Skeletal muscle satellite cell (primary cell): ENCODE measurements at regions not wholly inside any gene's neighbourhood (a gene's known extent, or its start where the extent isn't known, plus 50 kb on each side); places are given as distances from the start of the nearest gene placed in this dataset.
"Not testable (repeated sequence)": the region's sequence is repeated elsewhere in the genome, so short reads cannot be mapped to it uniquely, and the experiment has no call there.

Experiments used
- H3K27me3 ChIP-seq: 2 replicates; pipeline ENCODE4 v1.7.0; 2013; ENCODE audit warnings: low read length; ENCODE audit not compliant: control insufficient read depth, insufficient read depth
- H3K36me3 ChIP-seq: 2 replicates; pipeline ENCODE4 v1.7.0; 2013; ENCODE audit warnings: mild to moderate bottlenecking, control low read depth, low read length; ENCODE audit not compliant: insufficient read depth
- H3K4me1 ChIP-seq: 2 replicates; pipeline ENCODE4 v1.7.0; 2013; ENCODE audit warnings: low read length; ENCODE audit not compliant: control insufficient read depth, insufficient read depth
- H3K4me2 ChIP-seq: 2 replicates; pipeline ENCODE4 v1.7.0; 2013; ENCODE audit warnings: mild to moderate bottlenecking, low read length
- H3K4me3 ChIP-seq: 2 replicates; pipeline ENCODE4 v1.7.0; 2013; ENCODE audit warnings: low read length
- H3K9ac ChIP-seq: 2 replicates; pipeline ENCODE4 v1.7.0; 2013; ENCODE audit warnings: mild to moderate bottlenecking, low read depth, low read length, moderate library complexity
- H3K9me3 ChIP-seq: replicated peaks from 2 replicates; pipeline ENCODE4 v1.7.0; 2013; ENCODE audit warnings: mild to moderate bottlenecking, control low read depth, low read length

- Histone ChIP-seq H3K9me3 (no peaks in the 10 kb centered on the region), H3K4me2 (peak overlapping the region; percentile 69), H3K4me1 (peaks cover 33% of the 10 kb centered on the region), H3K4me3 (peak overlapping the region; percentile 28), H3K36me3 (no peaks in the 10 kb centered on the region), H3K9ac (peak overlapping the region; percentile 65), H3K27me3 (peaks cover 15% of the 10 kb centered on the region)
Observed at GRCh38 chr3:194871864-194872668, 186.4 kb downstream of the FAM43A start.

- Histone ChIP-seq H3K4me2 (peak overlapping the region; percentile 69), H3K4me3 (no peak overlapping the region), H3K9me3 (no peaks in the 10 kb centered on the region), H3K9ac (no peak overlapping the region), H3K27me3 (peaks cover 17% of the 10 kb centered on the region), H3K36me3 (no peaks in the 10 kb centered on the region), H3K4me1 (peaks cover 33% of the 10 kb centered on the region)
Observed at GRCh38 chr3:194872669-194872977, 186.9 kb downstream of the FAM43A start.

GRCh38 chr3:194873474-194873873, 187.8 kb downstream of the FAM43A start:
- H3K4me3 ChIP-seq, H3K9ac ChIP-seq, H3K36me3 ChIP-seq, H3K4me2 ChIP-seq, H3K9me3 ChIP-seq: not testable (repeated sequence)
- H3K4me1 ChIP-seq: peaks cover 33% of the 10 kb centered on the region
- H3K27me3 ChIP-seq: peaks cover 18% of the 10 kb centered on the region

DNA sequence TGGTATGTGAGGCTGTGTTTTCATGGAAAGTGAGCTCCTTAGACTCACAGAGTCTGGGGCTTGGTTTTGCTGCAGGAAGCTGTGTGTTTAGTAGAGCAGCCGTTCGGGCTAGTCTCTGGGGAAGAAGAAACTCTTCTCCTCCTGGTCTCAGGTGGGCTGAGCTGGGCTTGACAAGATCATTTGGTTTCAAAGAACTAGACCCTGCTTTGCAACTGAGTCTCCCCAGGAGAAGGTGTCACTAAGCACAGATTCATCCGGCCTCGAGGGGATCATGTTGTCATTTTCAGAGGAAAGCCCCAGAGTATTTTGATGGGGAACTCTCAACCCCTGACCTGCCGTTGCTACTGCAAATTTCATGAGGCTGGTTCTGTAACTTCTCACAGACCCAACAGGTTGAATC, 188.5 kb downstream of the FAM43A start:
- Histone ChIP-seq H3K4me3 (no peak overlapping the region), H3K27me3 (peaks cover 18% of the 10 kb centered on the region), H3K4me1 (peaks cover 33% of the 10 kb centered on the region), H3K9ac (no peak overlapping the region), H3K36me3 (no peaks in the 10 kb centered on the region), H3K9me3 (no peaks in the 10 kb centered on the region), H3K4me2 (no peak overlapping the region)

GRCh38 chr3:194874783-194875182, 189.1 kb downstream of the FAM43A start:
- Histone ChIP-seq H3K4me3 (no peak overlapping the region), H3K4me1 (peaks cover 33% of the 10 kb centered on the region), H3K36me3 (no peaks in the 10 kb centered on the region), H3K27me3 (peaks cover 18% of the 10 kb centered on the region), H3K9me3 (no peaks in the 10 kb centered on the region), H3K4me2 (no peak overlapping the region), H3K9ac (no peak overlapping the region)

DNA sequence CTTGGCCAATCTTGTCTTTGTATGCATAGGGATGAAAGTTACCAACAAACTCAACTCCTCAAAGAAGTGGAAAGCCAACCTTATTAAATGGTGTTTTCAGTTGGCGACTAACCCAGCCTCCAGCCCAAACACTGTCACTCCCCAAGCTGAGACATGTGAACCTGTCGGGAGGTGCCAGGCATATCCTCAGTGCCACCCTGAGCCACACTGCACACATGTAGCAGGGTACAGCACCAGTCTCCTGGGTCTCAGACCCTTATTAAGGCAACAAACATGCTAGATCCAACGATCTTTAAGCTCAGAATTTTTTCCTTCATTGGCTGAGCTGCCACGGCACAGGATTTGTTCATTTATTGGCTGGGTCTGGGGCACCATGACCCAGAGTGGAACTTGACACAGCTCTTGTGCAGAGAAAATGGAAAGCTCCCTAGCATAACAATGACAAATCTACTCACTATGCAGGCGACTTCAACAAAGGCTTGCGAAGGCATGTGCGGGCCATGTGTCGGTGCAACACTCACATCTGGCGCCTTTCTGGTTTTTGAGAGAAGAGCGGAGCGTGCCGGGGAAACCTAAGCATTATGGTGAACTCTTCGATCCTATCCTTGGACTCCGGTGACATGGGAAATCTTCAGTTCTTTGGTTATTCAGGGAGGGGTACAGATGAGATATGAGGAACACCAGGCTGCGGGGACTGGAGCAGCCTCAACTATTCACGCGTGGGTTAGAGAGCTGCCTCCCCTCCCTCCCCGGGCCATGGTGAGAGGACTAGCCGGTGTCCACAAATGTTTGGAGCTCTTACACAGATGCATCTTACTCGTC, 190.1 kb downstream of the FAM43A start:
- Histone ChIP-seq H3K9ac (no peak overlapping the region), H3K9me3 (no peaks in the 10 kb centered on the region)

GRCh38 chr3:194876403-194877095, 190.9 kb downstream of the FAM43A start:
- Histone ChIP-seq H3K4me2 (no peak overlapping the region), H3K9ac (no peak overlapping the region), H3K9me3 (no peaks in the 10 kb centered on the region), H3K36me3 (no peaks in the 10 kb centered on the region), H3K4me1 (peaks cover 16% of the 10 kb centered on the region), H3K27me3 (peaks cover 25% of the 10 kb centered on the region), H3K4me3 (no peak overlapping the region)

More for the DNA sequence above, 190.1 kb downstream of the FAM43A start:
- no peak overlapping the region for H3K4me3 ChIP-seq
- peaks cover 24% of the 10 kb centered on the region for H3K4me1 ChIP-seq
- no peaks in the 10 kb centered on the region for H3K36me3 ChIP-seq
- H3K4me2 ChIP-seq: no peak overlapping the region
- H3K27me3 ChIP-seq: peaks cover 23% of the 10 kb centered on the region

GRCh38 chr3:194877291-194878119, 191.8 kb downstream of the FAM43A start:
- Histone ChIP-seq H3K36me3 (no peaks in the 10 kb centered on the region), H3K27me3 (peaks cover 29% of the 10 kb centered on the region), H3K9ac (no peak overlapping the region), H3K4me2 (no peak overlapping the region), H3K4me3 (no peak overlapping the region), H3K9me3 (no peaks in the 10 kb centered on the region), H3K4me1 (peaks cover 6% of the 10 kb centered on the region)

DNA sequence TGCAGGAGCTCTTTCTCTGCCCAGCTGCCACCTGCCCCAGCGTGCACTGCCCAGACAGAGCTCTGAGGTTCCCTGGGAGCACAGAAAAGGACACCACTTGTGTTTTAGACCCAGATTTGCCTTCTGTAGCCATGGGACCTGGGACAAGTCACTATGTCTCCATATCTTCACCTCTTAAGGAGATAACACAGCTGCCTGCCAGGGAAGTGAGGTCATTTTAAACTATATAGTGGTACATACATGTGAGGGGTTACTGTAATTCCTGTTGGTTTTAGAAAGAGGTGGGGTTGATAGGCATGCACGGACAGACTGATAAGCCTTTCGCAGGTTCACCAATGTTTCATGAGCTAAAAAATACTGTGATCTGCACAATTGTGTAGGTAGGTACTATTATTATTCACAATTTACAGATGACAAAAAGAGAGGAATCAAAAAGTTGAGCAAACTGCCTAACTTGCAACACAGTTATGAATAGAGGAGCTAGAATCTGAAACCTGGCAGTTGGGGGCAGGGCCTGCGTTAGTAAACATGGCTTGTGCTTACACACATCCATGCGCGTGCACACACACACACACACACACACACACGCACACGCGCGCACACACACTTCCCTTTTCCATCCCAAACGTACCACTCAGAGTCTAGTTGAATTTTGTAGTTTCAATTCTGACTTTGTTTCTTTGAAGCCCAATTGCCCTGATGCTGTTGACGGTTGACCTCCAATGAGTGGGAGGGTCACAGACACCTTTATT, 193.6 kb downstream of the FAM43A start:
- Histone ChIP-seq H3K9me3 (peaks cover 5% of the 10 kb centered on the region), H3K9ac (no peak overlapping the region), H3K36me3 (no peaks in the 10 kb centered on the region), H3K4me3 (no peak overlapping the region), H3K27me3 (peaks cover 29% of the 10 kb centered on the region), H3K4me2 (no peak overlapping the region), H3K4me1 (no peaks in the 10 kb centered on the region)

DNA sequence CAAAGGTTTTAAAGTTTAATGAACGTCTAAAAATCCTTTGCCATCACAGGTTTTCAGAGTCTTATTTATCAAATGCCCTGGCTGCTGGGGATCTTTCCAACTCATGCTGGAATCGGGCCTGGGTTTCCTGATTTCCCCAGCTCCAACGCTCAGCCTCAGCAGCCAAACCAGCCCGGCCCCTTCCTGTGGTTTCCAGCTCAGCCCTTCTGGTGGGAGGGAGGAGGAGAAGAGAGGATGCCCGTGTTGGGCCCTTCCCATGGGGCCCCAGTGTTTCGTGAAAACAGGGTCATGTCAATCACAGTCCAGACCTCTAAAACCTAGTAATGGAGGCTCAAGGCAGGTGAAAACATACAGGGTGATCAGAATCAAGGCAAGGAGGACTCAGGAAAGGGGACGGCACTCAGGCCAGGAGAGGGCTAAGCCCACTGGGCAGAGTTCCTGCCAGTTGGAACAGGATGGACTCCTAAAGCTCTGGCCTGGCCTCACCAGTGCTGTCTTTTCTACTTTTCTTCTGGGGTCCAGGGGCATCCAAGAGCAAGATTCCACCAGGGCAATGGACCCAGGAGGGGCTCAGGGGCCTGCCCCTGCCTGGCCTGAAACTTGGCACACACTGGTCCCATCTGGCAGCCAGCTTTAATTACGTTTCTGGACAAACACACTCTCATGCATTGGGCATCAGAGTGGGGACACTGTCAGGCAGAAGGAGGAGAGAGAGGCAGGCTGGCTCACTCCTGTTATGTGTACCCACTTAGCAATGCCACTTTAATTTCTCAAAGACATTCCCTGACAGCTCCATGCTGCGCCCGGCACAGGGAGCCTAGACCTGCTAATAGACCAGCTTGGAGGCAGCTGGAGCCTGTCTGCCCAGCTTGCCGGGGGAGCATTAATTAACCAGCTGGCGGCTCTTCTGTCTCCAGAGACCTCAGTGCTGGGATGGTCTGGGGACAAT, 194.6 kb downstream of the FAM43A start:
- Histone ChIP-seq H3K27me3 (peaks cover 29% of the 10 kb centered on the region), H3K4me1 (no peaks in the 10 kb centered on the region), H3K9me3 (peaks cover 5% of the 10 kb centered on the region), H3K4me3 (no peak overlapping the region), H3K36me3 (no peaks in the 10 kb centered on the region), H3K9ac (no peak overlapping the region), H3K4me2 (no peak overlapping the region)
